ENCODE measurements at regions not wholly inside any gene's neighbourhood (a gene's known extent, or its start where the extent isn't known, plus 50 kb on each side); places are given as distances from the start of the nearest gene placed in this dataset.

DNA sequence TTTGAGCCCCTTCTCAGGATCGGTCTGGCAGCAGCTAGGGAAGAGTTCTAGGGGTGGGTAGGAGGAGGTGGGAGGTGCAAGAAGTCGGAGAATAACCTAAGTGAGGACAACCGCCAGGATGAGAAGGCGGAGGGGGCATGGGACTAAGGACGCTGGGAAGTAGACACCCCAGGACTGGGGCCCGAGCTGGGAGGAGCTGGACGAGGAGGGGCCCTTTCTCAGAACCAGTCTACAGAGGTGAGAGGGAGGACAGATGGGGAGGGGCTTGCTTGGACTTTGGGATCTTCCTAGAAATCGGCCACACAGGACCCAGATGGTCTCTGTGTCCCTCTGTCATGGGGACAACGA, 90.0 kb upstream of the MYL10 start:
- TF ChIP-seq, protein P1, sequence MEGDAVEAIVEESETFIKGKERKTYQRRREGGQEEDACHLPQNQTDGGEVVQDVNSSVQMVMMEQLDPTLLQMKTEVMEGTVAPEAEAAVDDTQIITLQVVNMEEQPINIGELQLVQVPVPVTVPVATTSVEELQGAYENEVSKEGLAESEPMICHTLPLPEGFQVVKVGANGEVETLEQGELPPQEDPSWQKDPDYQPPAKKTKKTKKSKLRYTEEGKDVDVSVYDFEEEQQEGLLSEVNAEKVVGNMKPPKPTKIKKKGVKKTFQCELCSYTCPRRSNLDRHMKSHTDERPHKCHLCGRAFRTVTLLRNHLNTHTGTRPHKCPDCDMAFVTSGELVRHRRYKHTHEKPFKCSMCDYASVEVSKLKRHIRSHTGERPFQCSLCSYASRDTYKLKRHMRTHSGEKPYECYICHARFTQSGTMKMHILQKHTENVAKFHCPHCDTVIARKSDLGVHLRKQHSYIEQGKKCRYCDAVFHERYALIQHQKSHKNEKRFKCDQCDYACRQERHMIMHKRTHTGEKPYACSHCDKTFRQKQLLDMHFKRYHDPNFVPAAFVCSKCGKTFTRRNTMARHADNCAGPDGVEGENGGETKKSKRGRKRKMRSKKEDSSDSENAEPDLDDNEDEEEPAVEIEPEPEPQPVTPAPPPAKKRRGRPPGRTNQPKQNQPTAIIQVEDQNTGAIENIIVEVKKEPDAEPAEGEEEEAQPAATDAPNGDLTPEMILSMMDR (IDR thresholded peaks at IDR 0.05; ENCODE audit: low read depth, low read length, poor library complexity, severe bottlenecking) = no peak
- TF ChIP-seq EZH2phosphoT487 (IDR thresholded peaks at IDR 0.05; ENCODE audit: borderline replicate concordance, low read length) = no peak
